ENCODE measurements at regions not wholly inside any gene's neighbourhood (a gene's known extent, or its start where the extent isn't known, plus 50 kb on each side); places are given as distances from the start of the nearest gene placed in this dataset.

GRCh38 chr4:182133033-182133432, 110.2 kb upstream of the TENM3 start:
- DNase-seq (ENCODE audit: low read depth in 2 of 2): no peak

- DNase-seq (ENCODE audit: low read depth in 2 of 2): no peak
Observed at GRCh38 chr4:182134261-182134660, 108.9 kb upstream of the TENM3 start.

- no peak for DNase-seq (ENCODE audit: low read depth in 2 of 2)
Observed at GRCh38 chr4:182136201-182136600, 107.0 kb upstream of the TENM3 start.

- DNase-seq (ENCODE audit: low read depth in 2 of 2): no peak
Observed at GRCh38 chr4:182137343-182137742, 105.9 kb upstream of the TENM3 start.

GRCh38 chr4:182139491-182139890, 103.7 kb upstream of the TENM3 start:
- no peak for DNase-seq (ENCODE audit: low read depth in 2 of 2)

- no peak for DNase-seq (ENCODE audit: low read depth in 2 of 2)
Observed at GRCh38 chr4:182140547-182140946, 102.7 kb upstream of the TENM3 start.

- DNase-seq (ENCODE audit: low read depth in 2 of 2): no peak
Observed at GRCh38 chr4:182141061-182141460, 102.1 kb upstream of the TENM3 start.

GRCh38 chr4:182142176-182143085, 100.8 kb upstream of the TENM3 start:
- DNase-seq (ENCODE audit: low read depth in 2 of 2): no peak

- DNase-seq (ENCODE audit: low read depth in 2 of 2): no peak
Observed at GRCh38 chr4:182143086-182143821, 99.9 kb upstream of the TENM3 start.

- DNase-seq (ENCODE audit: low read depth in 2 of 2): no peak
Observed at GRCh38 chr4:182143822-182144625, 99.2 kb upstream of the TENM3 start.

GRCh38 chr4:182144626-182145333, 98.4 kb upstream of the TENM3 start:
- no peak for DNase-seq (ENCODE audit: low read depth in 2 of 2)

GRCh38 chr4:182145334-182145905, 97.8 kb upstream of the TENM3 start:
- no peak for DNase-seq (ENCODE audit: low read depth in 2 of 2)

GRCh38 chr4:182147391-182147790, 95.8 kb upstream of the TENM3 start:
- no peak for DNase-seq (ENCODE audit: low read depth in 2 of 2)

GRCh38 chr4:182150645-182151044, 92.6 kb upstream of the TENM3 start:
- no peak for DNase-seq (ENCODE audit: low read depth in 2 of 2)

GRCh38 chr4:182155806-182156205, 87.4 kb upstream of the TENM3 start:
- DNase-seq (ENCODE audit: low read depth in 2 of 2): no peak

GRCh38 chr4:182163180-182163579, 80.0 kb upstream of the TENM3 start:
- no peak for DNase-seq (ENCODE audit: low read depth in 2 of 2)

GRCh38 chr4:182169572-182169971, 73.6 kb upstream of the TENM3 start:
- DNase-seq (ENCODE audit: low read depth in 2 of 2): no peak

- no peak for DNase-seq (ENCODE audit: low read depth in 2 of 2)
Observed at GRCh38 chr4:182169987-182170386, 73.2 kb upstream of the TENM3 start.

GRCh38 chr4:182170417-182170935, 72.7 kb upstream of the TENM3 start:
- DNase-seq (ENCODE audit: low read depth in 2 of 2): no peak

GRCh38 chr4:182174979-182175378, 68.2 kb upstream of the TENM3 start:
- DNase-seq (ENCODE audit: low read depth in 2 of 2): no peak
